H1 (cell line): ENCODE measurements at regions not wholly inside any gene's neighbourhood (a gene's known extent, or its start where the extent isn't known, plus 50 kb on each side); places are given as distances from the start of the nearest gene placed in this dataset.
A peak's percentile ranks its signal among the peaks of the same experiment; 100 is the strongest.

Experiments used
- CTCF ChIA-PET: fragments of 300-600 bp; sonication (Branson Sonifier 250); formaldehyde crosslinking; loops from one replicate; lab custom pipeline; 2021; ENCODE audit not compliant: partially characterized antibody; lab: Charles Lee
- POLR2A ChIA-PET: fragments of 300-600 bp; sonication (Branson Sonifier 250); formaldehyde crosslinking; loops from one replicate; lab custom pipeline; 2021; ENCODE audit warnings: inconsistent platforms; ENCODE audit not compliant: partially characterized antibody; lab: Charles Lee
- DNase-seq, 2 experiments: peaks; one replicate each; pipeline versions ENCODE4 v3.0.0 to v3.0.0-alpha.2; 2010 to 2022; ENCODE audit warnings: low spot score in 2 of 2, low read depth in 1 of 2, mixed read lengths in 1 of 2
- FAIRE-seq: peaks from 2 replicates; lab custom pipeline; 2011; peaks lifted over from hg19 to GRCh38; lab: Jason Lieb, UNC
- H2AFZ ChIP-seq: 2 replicates; pipeline ENCODE4 v1.8.1; 2012; ENCODE audit warnings: low read length, inconsistent platforms
- H2AK5ac ChIP-seq: 2 replicates; pipeline ENCODE4 v1.6.1; 2013; ENCODE audit warnings: low read depth, low read length
- H2BK120ac ChIP-seq: replicated peaks from 2 replicates; pipeline ENCODE3; 2013; ENCODE audit warnings: low read depth, low read length, inconsistent platforms
- H2BK12ac ChIP-seq: 2 replicates; pipeline ENCODE4 v1.6.1; 2013; ENCODE audit warnings: low read depth, low read length
- H2BK15ac ChIP-seq: 2 replicates; pipeline ENCODE4 v1.6.1; 2013; ENCODE audit warnings: low read length
- H2BK20ac ChIP-seq: 2 replicates; pipeline ENCODE4 v1.6.1; 2013; ENCODE audit warnings: low read length
- H2BK5ac ChIP-seq: 2 replicates; pipeline ENCODE4 v1.6.1; 2013; ENCODE audit warnings: low read depth, low read length
- H3K14ac ChIP-seq: 2 replicates; pipeline ENCODE4 v1.6.1; 2013; ENCODE audit warnings: inconsistent platforms; ENCODE audit not compliant: insufficient read length
- H3K18ac ChIP-seq: 2 replicates; pipeline ENCODE4 v1.6.1; 2013; ENCODE audit warnings: low read length; ENCODE audit errors: extremely low read depth
- H3K23ac ChIP-seq: 2 replicates; pipeline ENCODE4 v1.6.1; 2013; ENCODE audit warnings: inconsistent platforms; ENCODE audit not compliant: insufficient read length
- H3K23me2 ChIP-seq: 2 replicates; pipeline ENCODE4 v1.6.1; 2013; ENCODE audit warnings: low read depth, low read length
- H3K27ac ChIP-seq: 2 replicates; pipeline ENCODE4 v1.6.1; 2011; ENCODE audit warnings: low read depth, low read length, inconsistent platforms
- H3K27me3 ChIP-seq, 4 experiments: replicated peaks in 1 of 4; 1 replicate in 1 of 4; 2 replicates in 3 of 4; pipeline versions ENCODE4 v1.6.1 to v1.8.1; 2011 to 2013; ENCODE audit warnings: low read length in 3 of 4, mild to moderate bottlenecking in 3 of 4, inconsistent platforms in 2 of 4, mixed read lengths in 2 of 4, moderate library complexity in 1 of 4; ENCODE audit not compliant: control insufficient read depth in 3 of 4, insufficient read depth in 3 of 4; ENCODE audit errors: extremely low read depth in 1 of 4
- H3K36me3 ChIP-seq, 4 experiments: 2 replicates each; pipeline versions ENCODE4 v1.6.1 to v1.8.1; 2011 to 2013; ENCODE audit warnings: mild to moderate bottlenecking in 4 of 4, low read length in 3 of 4, moderate library complexity in 2 of 4, control low read depth in 1 of 4, inconsistent platforms in 1 of 4; ENCODE audit not compliant: insufficient read depth in 4 of 4, control insufficient read depth in 2 of 4
- H3K4ac ChIP-seq: replicated peaks from 2 replicates; pipeline ENCODE3; 2013; ENCODE audit warnings: low read length, low read depth, mixed read lengths, inconsistent platforms; ENCODE audit not compliant: insufficient read length
- H3K4me1 ChIP-seq, 4 experiments: replicated peaks in 1 of 4; 1 replicate in 1 of 4; 2 replicates in 3 of 4; pipeline versions ENCODE4 v1.6.1 to v1.8.1; 2011 to 2013; ENCODE audit warnings: low read length in 3 of 4, inconsistent platforms in 2 of 4, mixed read lengths in 1 of 4; ENCODE audit not compliant: insufficient read depth in 4 of 4, control insufficient read depth in 3 of 4
- H3K4me2 ChIP-seq, 2 experiments: 2 replicates each; pipeline versions ENCODE4 v1.6.1 to v1.8.1; 2011 to 2013; ENCODE audit warnings: low read depth in 2 of 2, low read length in 2 of 2, control low read depth in 1 of 2, inconsistent platforms in 1 of 2, mild to moderate bottlenecking in 1 of 2; ENCODE audit not compliant: insufficient read depth in 1 of 2
- H3K4me3 ChIP-seq, 4 experiments: fragments of 200-600, 300-600 bp in 1 of 4; sonication (generic), shearing (Covaris generic), sonication (Bioruptor Twin) in 1 of 4; 2 replicates each; pipeline versions ENCODE4 v1.5.1 to v1.8.1; 2011 to 2016; ENCODE audit warnings: low read length in 4 of 4, low read depth in 3 of 4, control low read depth in 2 of 4, inconsistent platforms in 2 of 4, mild to moderate bottlenecking in 2 of 4, mixed read lengths in 1 of 4, moderate library complexity in 1 of 4; ENCODE audit not compliant: insufficient read depth in 2 of 4; ENCODE audit errors: extremely low read depth in 1 of 4
- H3K56ac ChIP-seq: replicated peaks from 2 replicates; pipeline ENCODE3; 2013; ENCODE audit warnings: low read depth, mild to moderate bottlenecking, mixed read lengths, low read length, inconsistent platforms; ENCODE audit not compliant: insufficient read length
- H3K79me1 ChIP-seq: 2 replicates; pipeline ENCODE4 v1.6.1; 2013; ENCODE audit warnings: low read depth, low read length, control low read depth
- H3K79me2 ChIP-seq, 2 experiments: 2 replicates each; pipeline versions ENCODE4 v1.6.1 to v1.8.1; 2012 to 2013; ENCODE audit warnings: low read length in 2 of 2, mild to moderate bottlenecking in 2 of 2, inconsistent platforms in 1 of 2; ENCODE audit not compliant: insufficient read depth in 2 of 2, control insufficient read depth in 1 of 2
- H3K9ac ChIP-seq, 4 experiments: replicated peaks in 1 of 4; 1 replicate in 1 of 4; 2 replicates in 3 of 4; pipeline versions ENCODE4 v1.6.1 to v1.8.1; 2011 to 2013; ENCODE audit warnings: low read depth in 3 of 4, low read length in 3 of 4, control low read depth in 2 of 4, mild to moderate bottlenecking in 2 of 4, moderate library complexity in 2 of 4, inconsistent platforms in 1 of 4; ENCODE audit errors: extremely low read depth in 1 of 4
- H3K9me3 ChIP-seq, 2 experiments: 2 replicates each; pipeline versions ENCODE4 v1.6.1 to v1.8.1; 2012 to 2013; ENCODE audit warnings: mild to moderate bottlenecking in 2 of 2, moderate library complexity in 2 of 2, control low read depth in 1 of 2, inconsistent platforms in 1 of 2, low read depth in 1 of 2, low read length in 1 of 2, mixed read lengths in 1 of 2; ENCODE audit not compliant: insufficient read depth in 2 of 2
- H4K20me1 ChIP-seq, 2 experiments: replicated peaks in 1 of 2; 2 replicates each; pipeline versions ENCODE3 to v1.8.1; 2011 to 2013; ENCODE audit warnings: inconsistent platforms in 2 of 2, low read length in 2 of 2, mild to moderate bottlenecking in 1 of 2; ENCODE audit not compliant: insufficient read depth in 2 of 2, control insufficient read depth in 1 of 2
- H4K5ac ChIP-seq: 2 replicates; pipeline ENCODE4 v1.6.1; 2013; ENCODE audit warnings: low read length, low read depth, mixed read lengths, inconsistent platforms; ENCODE audit not compliant: insufficient read length
- H4K8ac ChIP-seq: 2 replicates; pipeline ENCODE4 v1.8.0; 2013; ENCODE audit warnings: mild to moderate bottlenecking, moderate library complexity, low read length, inconsistent platforms; ENCODE audit not compliant: insufficient read depth; ENCODE audit errors: extremely low read depth
- H4K91ac ChIP-seq: replicated peaks from 2 replicates; pipeline ENCODE3; 2013; ENCODE audit warnings: low read length, mixed read lengths, inconsistent platforms; ENCODE audit not compliant: insufficient read length
- CBX5 ChIP-seq: fragments of 300-800, 300-1000 bp; sonication (generic); IDR thresholded peaks from 2 replicates; pipeline ENCODE4 v1.7.1; 2016; ENCODE audit warnings: antibody characterized with exemption, low read length, low read depth
- CEBPB ChIP-seq: IDR thresholded peaks from 2 replicates; pipeline ENCODE4 v1.6.1; 2012; ENCODE audit warnings: low read depth, low read length
- CTBP2 ChIP-seq: IDR thresholded peaks from 2 replicates; pipeline ENCODE4 v1.7.0; 2011; ENCODE audit warnings: borderline replicate concordance, mild to moderate bottlenecking, moderate library complexity, mixed read lengths, low read length; ENCODE audit not compliant: insufficient read depth, insufficient read length
- EZH2 ChIP-seq: fragments of 200-600 bp; sonication (generic); IDR thresholded peaks from 2 replicates; pipeline ENCODE4 v1.7.1; 2012; ENCODE audit warnings: low read depth, mild to moderate bottlenecking, moderate library complexity, low read length, inconsistent platforms; ENCODE audit not compliant: severe bottlenecking
- FOSL1 ChIP-seq: IDR thresholded peaks from 2 replicates; pipeline ENCODE4 v1.6.1; 2011; ENCODE audit warnings: mild to moderate bottlenecking, low read depth, low read length, moderate library complexity; ENCODE audit not compliant: insufficient read depth
- GABPA ChIP-seq: IDR thresholded peaks from 2 replicates; pipeline ENCODE4 v1.6.1; 2011; ENCODE audit warnings: mild to moderate bottlenecking, low read length, moderate library complexity, borderline replicate concordance; ENCODE audit not compliant: insufficient read depth
- JUN ChIP-seq: IDR thresholded peaks from 2 replicates; pipeline ENCODE4 v1.6.1; 2011; ENCODE audit warnings: low read depth, mild to moderate bottlenecking, improper control_type of control experiment, low read length
- MAFK ChIP-seq: IDR thresholded peaks from 2 replicates; pipeline ENCODE4 v1.6.1; 2012; ENCODE audit warnings: low read depth, mild to moderate bottlenecking, improper control_type of control experiment, low read length
- RNF2 ChIP-seq: fragments of 200-900, 300-1000 bp; sonication (generic); IDR thresholded peaks from 2 replicates; pipeline ENCODE4 v1.7.1; 2016; ENCODE audit warnings: borderline replicate concordance, low read depth, mild to moderate bottlenecking, antibody characterized with exemption, low read length; ENCODE audit not compliant: poor library complexity, severe bottlenecking; ENCODE audit errors: missing control alignments
- USF2 ChIP-seq: IDR thresholded peaks from 2 replicates; pipeline ENCODE4 v1.6.1; 2011; ENCODE audit warnings: low read length, improper control_type of control experiment
- WGBS, 2 experiments: shearing (Covaris generic) in 1 of 2; methylation state at CpG; one replicate each; pipeline versions ENCODE4 v1.1.6 to v1.1.7; 2013 to 2015; ENCODE audit warnings: low lambda C conversion rate in 2 of 2, mixed read lengths in 2 of 2, inconsistent platforms in 1 of 2, low coverage in 1 of 2, missing lambda C conversion rate in 1 of 2; ENCODE audit not compliant: insufficient replicate concordance in 2 of 2, insufficient coverage in 1 of 2, insufficient read length in 1 of 2; ENCODE audit errors: extremely low coverage in 1 of 2, missing lambda C conversion rate in 1 of 2; 5-methylcytosine and 5-hydroxymethylcytosine counted together

DNA sequence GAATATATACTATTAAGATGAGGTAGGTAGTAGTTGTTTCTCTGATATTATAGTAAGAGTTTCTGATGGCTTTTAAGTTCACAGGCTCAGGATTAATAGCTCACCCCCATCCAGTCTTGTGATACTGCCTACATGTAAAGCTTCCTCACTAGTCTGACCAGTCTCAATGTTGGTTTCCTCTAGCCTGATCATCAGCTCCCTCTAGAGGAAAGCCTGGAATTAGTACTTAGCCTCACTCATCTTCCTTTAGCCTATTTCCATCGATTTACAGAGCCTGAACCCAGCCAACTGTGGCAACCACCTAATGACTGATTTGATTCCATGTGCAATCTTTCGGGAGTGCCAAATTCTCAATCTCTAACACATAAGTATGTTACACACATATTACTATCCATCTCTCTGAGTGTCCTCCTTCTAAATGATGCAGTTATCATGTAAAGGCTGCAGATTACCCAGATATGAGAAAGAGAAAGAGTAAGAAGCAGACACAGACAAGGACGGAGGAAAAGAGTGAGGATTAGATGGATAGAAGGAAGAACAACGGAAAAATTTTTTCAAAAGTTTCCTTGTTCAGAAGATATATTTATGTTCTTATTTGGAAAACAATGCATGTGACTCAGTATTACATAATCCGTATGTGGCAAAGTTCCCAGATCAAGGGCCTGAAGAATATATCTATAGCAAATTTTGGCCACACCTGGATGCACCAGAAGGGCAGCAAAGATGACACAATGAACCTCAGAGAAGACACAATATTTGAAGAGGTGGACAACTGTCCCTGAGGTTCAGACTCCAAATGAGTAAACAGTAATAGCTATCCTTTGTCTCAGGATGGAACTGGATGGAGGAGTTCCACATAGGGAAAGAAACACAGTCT is 333.7 kb downstream of the ELAVL2 start:
- no peak overlapping the region for H3K18ac ChIP-seq
- no peaks in the 10 kb centered on the region for H3K4me1 ChIP-seq
- no peaks in the 10 kb centered on the region for H3K79me2 ChIP-seq
- peak; percentile 94 for FAIRE-seq
- no peak overlapping the region for H2BK20ac ChIP-seq
- no peaks in the 10 kb centered on the region for H4K20me1 ChIP-seq
- H3K9me3 ChIP-seq = no peaks in the 10 kb centered on the region
- ChIA-PET POLR2A (no interaction called here), CTCF (interaction anchor here (0.6 to 4.5 kb wide), 20 partner anchors 10 to 1023 kb away, joined by 3 to 28 read pairs (median 3); no protein-coding TSS in a partner anchor)
- H3K79me1 ChIP-seq = no peaks in the 10 kb centered on the region
- no peaks in the 10 kb centered on the region for H3K36me3 ChIP-seq
- no peak overlapping the region for H3K27ac ChIP-seq
- no peak overlapping the region for H2BK5ac ChIP-seq
- H3K14ac ChIP-seq = no peak overlapping the region
- H3K9ac ChIP-seq = no peak overlapping the region
- no peak overlapping the region for H2BK15ac ChIP-seq
- H2AFZ ChIP-seq = no peak overlapping the region
- H3K4ac ChIP-seq = no peak overlapping the region
- no peak overlapping the region for H4K5ac ChIP-seq
- H3K23ac ChIP-seq = no peak overlapping the region
- no peak overlapping the region for H4K8ac ChIP-seq
- no peak overlapping the region for H2AK5ac ChIP-seq
- no peak overlapping the region for H3K4me2 ChIP-seq
- peak in 1 of 2 experiments; percentile 15 for DNase-seq
- WGBS, 2 experiments = 79% methylated on average over 5 of the region's 5 CpGs; no CpG with 5 or more reads in 1 of the 2 experiments
- no peak overlapping the region for H3K56ac ChIP-seq
- H4K91ac ChIP-seq = no peak overlapping the region
- no peak overlapping the region for H3K4me3 ChIP-seq
- no peak overlapping the region for H2BK12ac ChIP-seq
- no peaks in the 10 kb centered on the region for H3K27me3 ChIP-seq
- no peak overlapping the region for H2BK120ac ChIP-seq
- H3K23me2 ChIP-seq = no peaks in the 10 kb centered on the region
- TF ChIP-seq MAFK (no peak), CBX5 (no peak), CTBP2 (no peak), FOSL1 (no peak), EZH2 (no peak), RNF2 (no peak), GABPA (no peak), CEBPB (no peak), JUN (no peak), USF2 (no peak)
